ENCODE measurements at regions not wholly inside any gene's neighbourhood (a gene's known extent, or its start where the extent isn't known, plus 50 kb on each side); places are given as distances from the start of the nearest gene placed in this dataset.
"Not testable (repeated sequence)": the region's sequence is repeated elsewhere in the genome, so short reads cannot be mapped to it uniquely, and the experiment has no call there.

- CTCF ChIA-PET = no interaction called here
Measured at GRCh38 chr14:55789406-55789805, 209.4 kb downstream of the KTN1 start.

GRCh38 chr14:55794655-55795595, 214.9 kb downstream of the KTN1 start:
- no peak overlapping the region for H3K27ac ChIP-seq (ENCODE audit: low read depth, low read length, poor library complexity, severe bottlenecking)
- DNase-seq (ENCODE audit: low spot score) = peak; percentile 37
- H3K9me3 ChIP-seq (ENCODE audit: low read depth, low read length, poor library complexity, severe bottlenecking) = peaks cover 1% of the 10 kb centered on the region
- POLR2A ChIA-PET (ENCODE audit: low non-redundant PET) = no interaction called here
- peaks cover 17% of the 10 kb centered on the region for H3K4me1 ChIP-seq (ENCODE audit: insufficient read depth, low read length, poor library complexity, severe bottlenecking)
- no peaks in the 10 kb centered on the region for H3K27me3 ChIP-seq (replicated peaks; ENCODE audit: insufficient read depth, low read depth, low read length, poor library complexity)
- intact Hi-C loops (cut with micrococcal nuclease; ENCODE audit: unreplicated experiment) = no loop called here
- TF ChIP-seq CTCF (conservative IDR thresholded peaks at IDR 0.05; ENCODE audit: low read depth, low read length) = no peak
- TF ChIP-seq EZH2 (IDR thresholded peaks at IDR 0.05; ENCODE audit: borderline replicate concordance, low read depth, low read length, poor library complexity, severe bottlenecking) = no peak
- CTCF ChIA-PET = no interaction called here
- H3K4me3 ChIP-seq (ENCODE audit: low read depth, low read length, poor library complexity, severe bottlenecking) = no peak overlapping the region
- BruUV-seq (replicated peaks) = no TSS peak
- no peaks in the 10 kb centered on the region for H3K36me3 ChIP-seq (ENCODE audit: insufficient read depth, low read length, poor library complexity, severe bottlenecking)

More at GRCh38 chr14:55789406-55789805, 209.4 kb downstream of the KTN1 start:
- Histone ChIP-seq H3K4me1 (ENCODE audit: insufficient read depth, low read length, poor library complexity, severe bottlenecking) (peaks cover 14% of the 10 kb centered on the region), H3K36me3 (ENCODE audit: insufficient read depth, low read length, poor library complexity, severe bottlenecking) (no peaks in the 10 kb centered on the region), H3K9me3 (ENCODE audit: low read depth, low read length, poor library complexity, severe bottlenecking) (peaks cover 3% of the 10 kb centered on the region), H3K4me3 (ENCODE audit: low read depth, low read length, poor library complexity, severe bottlenecking) (no peak overlapping the region), H3K27me3 (replicated peaks; ENCODE audit: insufficient read depth, low read depth, low read length, poor library complexity) (no peaks in the 10 kb centered on the region), H3K27ac (ENCODE audit: low read depth, low read length, poor library complexity, severe bottlenecking) (no peak overlapping the region)
- intact Hi-C loops (cut with micrococcal nuclease; ENCODE audit: unreplicated experiment) = no loop called here
- POLR2A ChIA-PET (ENCODE audit: low non-redundant PET) = no interaction called here
- no peak for DNase-seq (ENCODE audit: low spot score)
- TF ChIP-seq CTCF (conservative IDR thresholded peaks at IDR 0.05; ENCODE audit: low read depth, low read length) (no peak), EZH2 (IDR thresholded peaks at IDR 0.05; ENCODE audit: borderline replicate concordance, low read depth, low read length, poor library complexity, severe bottlenecking) (no peak)
- BruUV-seq (replicated peaks) = no TSS peak

- intact Hi-C loops (cut with micrococcal nuclease; ENCODE audit: unreplicated experiment); H3K36me3 ChIP-seq (ENCODE audit: insufficient read depth, low read length, poor library complexity, severe bottlenecking); H3K27ac ChIP-seq (ENCODE audit: low read depth, low read length, poor library complexity, severe bottlenecking); POLR2A ChIA-PET (ENCODE audit: low non-redundant PET); H3K9me3 ChIP-seq (ENCODE audit: low read depth, low read length, poor library complexity, severe bottlenecking); DNase-seq (ENCODE audit: low spot score); CTCF ChIA-PET; H3K27me3 ChIP-seq (replicated peaks; ENCODE audit: insufficient read depth, low read depth, low read length, poor library complexity); BruUV-seq (replicated peaks); H3K4me3 ChIP-seq (ENCODE audit: low read depth, low read length, poor library complexity, severe bottlenecking): not testable (repeated sequence)
- H3K4me1 ChIP-seq (ENCODE audit: insufficient read depth, low read length, poor library complexity, severe bottlenecking) = peaks cover 13% of the 10 kb centered on the region
Measured at GRCh38 chr14:55796513-55796912, 216.5 kb downstream of the KTN1 start.

GRCh38 chr14:55798406-55798805, 218.4 kb downstream of the KTN1 start:
- intact Hi-C loops (cut with micrococcal nuclease; ENCODE audit: unreplicated experiment) = no loop called here
- ChIA-PET POLR2A (ENCODE audit: low non-redundant PET) (no interaction called here), CTCF (no interaction called here)
- Histone ChIP-seq H3K36me3 (ENCODE audit: insufficient read depth, low read length, poor library complexity, severe bottlenecking) (no peaks in the 10 kb centered on the region), H3K27me3 (replicated peaks; ENCODE audit: insufficient read depth, low read depth, low read length, poor library complexity) (no peaks in the 10 kb centered on the region), H3K4me3 (ENCODE audit: low read depth, low read length, poor library complexity, severe bottlenecking) (no peak overlapping the region), H3K27ac (ENCODE audit: low read depth, low read length, poor library complexity, severe bottlenecking) (no peak overlapping the region), H3K4me1 (ENCODE audit: insufficient read depth, low read length, poor library complexity, severe bottlenecking) (peaks cover 11% of the 10 kb centered on the region), H3K9me3 (ENCODE audit: low read depth, low read length, poor library complexity, severe bottlenecking) (no peaks in the 10 kb centered on the region)
- no TSS peak for BruUV-seq (replicated peaks)
- DNase-seq (ENCODE audit: low spot score) = no peak
- no peak for TF ChIP-seq EZH2 (IDR thresholded peaks at IDR 0.05; ENCODE audit: borderline replicate concordance, low read depth, low read length, poor library complexity, severe bottlenecking)
- no peak for TF ChIP-seq CTCF (conservative IDR thresholded peaks at IDR 0.05; ENCODE audit: low read depth, low read length)
